DMS153 (cell line): ENCODE measurements at regions not wholly inside any gene's neighbourhood (a gene's known extent, or its start where the extent isn't known, plus 50 kb on each side); places are given as distances from the start of the nearest gene placed in this dataset.

ENCODE experiments used
- DNase-seq: peaks from one replicate; lab custom pipeline; 2025; lab: John Stamatoyannopoulos, UW

- DNase-seq: no peak
Measured at GRCh38 chr20:57918551-57918950, 208.7 kb upstream of the PMEPA1 start.

GRCh38 chr20:57914205-57914604 lies 204.4 kb upstream of the PMEPA1 start:
- DNase-seq: no peak

- DNase-seq: no peak
Measured at GRCh38 chr20:57913156-57913930, 203.5 kb upstream of the PMEPA1 start.

- DNase-seq: no peak
Measured at GRCh38 chr20:57912227-57912582, 202.4 kb upstream of the PMEPA1 start.

GRCh38 chr20:57911512-57912226 lies 201.9 kb upstream of the PMEPA1 start:
- DNase-seq: no peak

GRCh38 chr20:57910716-57911115 lies 200.9 kb upstream of the PMEPA1 start:
- no peak for DNase-seq

- no peak for DNase-seq
Measured at GRCh38 chr20:57909763-57910331, 200.0 kb upstream of the PMEPA1 start.

- peak; percentile 30 for DNase-seq
Measured at GRCh38 chr20:57908704-57909630, 199.2 kb upstream of the PMEPA1 start.

GRCh38 chr20:57908226-57908625 lies 198.4 kb upstream of the PMEPA1 start:
- DNase-seq: no peak

GRCh38 chr20:57907131-57908000 lies 197.6 kb upstream of the PMEPA1 start:
- DNase-seq: no peak

GRCh38 chr20:57905448-57905847 lies 195.6 kb upstream of the PMEPA1 start:
- no peak for DNase-seq

GRCh38 chr20:57904314-57905105 lies 194.7 kb upstream of the PMEPA1 start:
- no peak for DNase-seq

- no peak for DNase-seq
Measured at GRCh38 chr20:57902473-57902872, 192.7 kb upstream of the PMEPA1 start.

GRCh38 chr20:57901526-57901925 lies 191.7 kb upstream of the PMEPA1 start:
- no peak for DNase-seq

GRCh38 chr20:57900226-57900905 lies 190.6 kb upstream of the PMEPA1 start:
- DNase-seq: no peak

GRCh38 chr20:57899554-57899953 lies 189.7 kb upstream of the PMEPA1 start:
- DNase-seq: no peak

- no peak for DNase-seq
Measured at GRCh38 chr20:57898332-57898731, 188.5 kb upstream of the PMEPA1 start.

GRCh38 chr20:57897891-57898290 lies 188.1 kb upstream of the PMEPA1 start:
- no peak for DNase-seq

GRCh38 chr20:57897156-57897874 lies 187.5 kb upstream of the PMEPA1 start:
- DNase-seq: no peak
